ENCODE measurements at regions not wholly inside any gene's neighbourhood (a gene's known extent, or its start where the extent isn't known, plus 50 kb on each side); places are given as distances from the start of the nearest gene placed in this dataset.

DNA sequence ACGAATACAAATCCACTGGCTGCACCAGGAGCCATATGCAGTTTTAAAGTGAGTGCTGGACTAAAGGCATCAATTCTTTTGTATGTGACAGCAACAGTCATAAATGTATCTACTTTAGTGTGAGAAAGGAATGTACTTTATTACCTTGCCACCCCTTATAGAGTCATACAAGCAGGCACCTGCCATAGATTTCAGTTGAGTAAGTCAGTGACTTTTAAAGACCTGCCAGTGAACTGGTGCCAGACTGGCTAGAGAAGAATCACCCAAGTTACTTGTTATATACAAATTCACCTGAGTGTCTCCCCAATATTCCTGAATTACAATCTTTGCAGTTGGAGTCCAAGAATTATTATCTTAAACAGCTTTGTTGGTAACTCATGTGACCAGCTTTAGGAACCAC is 547.9 kb downstream of the COL12A1 start:
- TF ChIP-seq, protein P1, sequence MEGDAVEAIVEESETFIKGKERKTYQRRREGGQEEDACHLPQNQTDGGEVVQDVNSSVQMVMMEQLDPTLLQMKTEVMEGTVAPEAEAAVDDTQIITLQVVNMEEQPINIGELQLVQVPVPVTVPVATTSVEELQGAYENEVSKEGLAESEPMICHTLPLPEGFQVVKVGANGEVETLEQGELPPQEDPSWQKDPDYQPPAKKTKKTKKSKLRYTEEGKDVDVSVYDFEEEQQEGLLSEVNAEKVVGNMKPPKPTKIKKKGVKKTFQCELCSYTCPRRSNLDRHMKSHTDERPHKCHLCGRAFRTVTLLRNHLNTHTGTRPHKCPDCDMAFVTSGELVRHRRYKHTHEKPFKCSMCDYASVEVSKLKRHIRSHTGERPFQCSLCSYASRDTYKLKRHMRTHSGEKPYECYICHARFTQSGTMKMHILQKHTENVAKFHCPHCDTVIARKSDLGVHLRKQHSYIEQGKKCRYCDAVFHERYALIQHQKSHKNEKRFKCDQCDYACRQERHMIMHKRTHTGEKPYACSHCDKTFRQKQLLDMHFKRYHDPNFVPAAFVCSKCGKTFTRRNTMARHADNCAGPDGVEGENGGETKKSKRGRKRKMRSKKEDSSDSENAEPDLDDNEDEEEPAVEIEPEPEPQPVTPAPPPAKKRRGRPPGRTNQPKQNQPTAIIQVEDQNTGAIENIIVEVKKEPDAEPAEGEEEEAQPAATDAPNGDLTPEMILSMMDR (IDR thresholded peaks at IDR 0.05), result no peak
- TF ChIP-seq POLR2AphosphoS5 (IDR thresholded peaks at IDR 0.05), result no peak
- TF ChIP-seq POLR2A (IDR thresholded peaks at IDR 0.05), result no peak

Measured in breast epithelium (tissue), 3 donors.